ENCODE measurements at regions not wholly inside any gene's neighbourhood (a gene's known extent, or its start where the extent isn't known, plus 50 kb on each side); places are given as distances from the start of the nearest gene placed in this dataset.

DNA sequence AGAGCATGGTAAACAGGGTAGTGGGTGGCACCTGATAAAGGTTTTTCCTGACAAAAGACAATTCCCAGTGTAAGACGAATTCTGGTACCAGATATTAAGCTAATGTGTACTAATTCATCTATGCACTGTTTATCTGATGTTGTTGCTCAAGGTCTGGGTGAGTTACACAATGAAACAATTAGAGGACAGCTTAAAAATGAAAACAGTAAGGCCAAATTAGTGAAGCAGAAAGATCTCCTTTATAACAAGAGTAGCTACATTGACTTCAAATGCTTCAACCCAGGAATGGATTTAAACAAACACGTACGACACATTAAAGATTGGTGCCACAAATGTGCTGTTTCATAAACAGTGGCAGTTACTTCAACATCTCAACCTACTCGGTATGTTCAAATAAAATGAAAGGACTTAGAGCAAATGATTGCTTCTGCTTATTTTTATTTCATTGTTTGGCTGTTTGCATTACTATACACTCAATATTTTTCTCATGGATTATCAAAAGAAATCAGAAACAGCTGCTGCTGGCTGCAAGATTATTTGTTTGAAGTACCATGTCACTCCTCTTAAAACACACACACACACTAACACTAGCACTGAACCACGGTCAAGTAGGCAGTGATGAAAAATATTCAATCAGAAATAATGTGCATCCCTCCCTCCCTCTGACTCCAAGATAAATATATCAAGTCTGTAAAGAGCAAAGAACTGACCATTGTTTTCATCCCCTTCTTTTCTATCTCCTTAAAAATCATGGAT lies 94.4 kb upstream of the RND3 start:
- no peak for TF ChIP-seq POLR2AphosphoS5 (IDR thresholded peaks at IDR 0.05)
- TF ChIP-seq, protein P1, sequence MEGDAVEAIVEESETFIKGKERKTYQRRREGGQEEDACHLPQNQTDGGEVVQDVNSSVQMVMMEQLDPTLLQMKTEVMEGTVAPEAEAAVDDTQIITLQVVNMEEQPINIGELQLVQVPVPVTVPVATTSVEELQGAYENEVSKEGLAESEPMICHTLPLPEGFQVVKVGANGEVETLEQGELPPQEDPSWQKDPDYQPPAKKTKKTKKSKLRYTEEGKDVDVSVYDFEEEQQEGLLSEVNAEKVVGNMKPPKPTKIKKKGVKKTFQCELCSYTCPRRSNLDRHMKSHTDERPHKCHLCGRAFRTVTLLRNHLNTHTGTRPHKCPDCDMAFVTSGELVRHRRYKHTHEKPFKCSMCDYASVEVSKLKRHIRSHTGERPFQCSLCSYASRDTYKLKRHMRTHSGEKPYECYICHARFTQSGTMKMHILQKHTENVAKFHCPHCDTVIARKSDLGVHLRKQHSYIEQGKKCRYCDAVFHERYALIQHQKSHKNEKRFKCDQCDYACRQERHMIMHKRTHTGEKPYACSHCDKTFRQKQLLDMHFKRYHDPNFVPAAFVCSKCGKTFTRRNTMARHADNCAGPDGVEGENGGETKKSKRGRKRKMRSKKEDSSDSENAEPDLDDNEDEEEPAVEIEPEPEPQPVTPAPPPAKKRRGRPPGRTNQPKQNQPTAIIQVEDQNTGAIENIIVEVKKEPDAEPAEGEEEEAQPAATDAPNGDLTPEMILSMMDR (IDR thresholded peaks at IDR 0.05): no peak
- TF ChIP-seq POLR2A (IDR thresholded peaks at IDR 0.05): no peak

Measured in prostate gland (tissue), 2 donors.